Esophagus muscularis mucosa (tissue), 4 donors: ENCODE measurements at regions not wholly inside any gene's neighbourhood (a gene's known extent, or its start where the extent isn't known, plus 50 kb on each side); places are given as distances from the start of the nearest gene placed in this dataset.

ENCODE experiments used
- DNase-seq: peaks from one replicate; pipeline ENCODE4 v3.0.0-alpha.2; 2017; ENCODE audit errors: extremely low spot score
- H3K27ac ChIP-seq, 4 donors: fragments of 200-600 bp; sonication (generic); replicated peaks in 1 of 4; 1 replicate in 3 of 4; 2 replicates in 1 of 4; pipeline ENCODE4 v1.5.1; 2016 to 2019; ENCODE audit warnings: mild to moderate bottlenecking in 1 of 4
- H3K27me3 ChIP-seq, 4 donors: fragments of 200-600 bp; sonication (generic); one replicate each; pipeline versions ENCODE4 v1.5.1 to v1.6.0; 2016 to 2019
- H3K36me3 ChIP-seq, 4 donors: fragments of 200-600 bp; sonication (generic); one replicate each; pipeline ENCODE4 v1.5.1; 2016 to 2019
- H3K4me1 ChIP-seq, 4 donors: fragments of 200-600 bp; sonication (generic); one replicate each; pipeline ENCODE4 v1.5.1; 2016 to 2019
- H3K4me3 ChIP-seq, 4 donors: fragments of 200-600 bp; sonication (generic); 1 replicate in 2 of 4; 2 replicates in 2 of 4; pipeline ENCODE4 v1.5.1; 2016 to 2019; ENCODE audit warnings: mild to moderate bottlenecking in 4 of 4, moderate library complexity in 1 of 4
- H3K9me3 ChIP-seq, 4 donors: fragments of 200-600 bp; sonication (generic); 1 replicate in 3 of 4; 2 replicates in 1 of 4; pipeline ENCODE4 v1.5.1; 2016 to 2019
- EP300 ChIP-seq: sonication (generic); formaldehyde crosslinking; IDR thresholded peaks from one replicate; pipeline ENCODE4 v1.6.1; 2017; ENCODE audit warnings: antibody characterized with exemption
- POLR2A ChIP-seq: fragments of 450-650 bp; IDR thresholded peaks from one replicate; pipeline ENCODE4 v1.6.1; 2017; ENCODE audit warnings: antibody characterized with exemption, moderate library complexity, mild to moderate bottlenecking, low read depth
- POLR2AphosphoS5 ChIP-seq, 2 donors: sonication (generic); formaldehyde crosslinking; IDR thresholded peaks; one replicate each; pipeline ENCODE4 v1.6.1; 2017; ENCODE audit warnings: antibody characterized with exemption in 2 of 2
- WGBS: methylation state at CpG from one replicate; pipeline ENCODE4 v1.1.5; 2018; 5-methylcytosine and 5-hydroxymethylcytosine counted together
- intact Hi-C: fragments of 100-400 bp; cut with DNase I; formaldehyde crosslinking; loops from one replicate; pipeline ENCODE4 v1.15.1; 2023
- TF ChIP-seq, protein P1 (sequence below), 3 experiments: fragments of 200-600 bp in 2 of 3; fragments of 450-650 bp in 1 of 3; sonication (generic) in 2 of 3; IDR thresholded peaks; one replicate each; pipeline ENCODE4 v1.5.1; 2017 to 2019; ENCODE audit warnings: antibody characterized with exemption in 3 of 3, mild to moderate bottlenecking in 2 of 3, moderate library complexity in 1 of 3

DNA sequence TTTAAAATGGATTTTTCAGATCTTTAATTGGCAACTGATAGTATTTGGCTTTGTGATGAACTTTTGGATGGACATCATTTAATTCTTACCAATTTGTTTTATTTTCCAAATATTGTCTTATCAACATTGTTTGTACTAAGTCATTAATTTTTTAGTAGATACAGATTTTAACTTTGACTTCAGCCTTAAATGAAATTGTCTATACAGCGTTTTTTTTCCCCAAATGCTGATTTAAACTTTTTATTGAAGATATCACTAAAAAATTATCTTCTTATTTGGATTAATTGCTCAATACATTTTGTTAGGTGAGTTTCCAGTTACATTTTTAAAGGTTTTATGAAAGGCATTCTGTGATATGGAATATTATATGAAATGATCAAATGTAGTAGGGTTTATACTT lies 123.6 kb upstream of the MMS22L start:
- H3K9me3 ChIP-seq: no peaks in the 10 kb centered on the region
- no peaks in the 10 kb centered on the region for H3K36me3 ChIP-seq
- H3K27ac ChIP-seq: no peak overlapping the region
- no peak overlapping the region for H3K4me3 ChIP-seq
- WGBS: 81% methylated on average over 1 of the region's 1 CpG
- no peak for DNase-seq
- no peaks in the 10 kb centered on the region for H3K27me3 ChIP-seq
- intact Hi-C loops: no loop called here
- TF ChIP-seq POLR2AphosphoS5 (IDR thresholded peaks at IDR 0.05) (no peak), EP300 (no peak)
- no peaks in the 10 kb centered on the region for H3K4me1 ChIP-seq

DNA sequence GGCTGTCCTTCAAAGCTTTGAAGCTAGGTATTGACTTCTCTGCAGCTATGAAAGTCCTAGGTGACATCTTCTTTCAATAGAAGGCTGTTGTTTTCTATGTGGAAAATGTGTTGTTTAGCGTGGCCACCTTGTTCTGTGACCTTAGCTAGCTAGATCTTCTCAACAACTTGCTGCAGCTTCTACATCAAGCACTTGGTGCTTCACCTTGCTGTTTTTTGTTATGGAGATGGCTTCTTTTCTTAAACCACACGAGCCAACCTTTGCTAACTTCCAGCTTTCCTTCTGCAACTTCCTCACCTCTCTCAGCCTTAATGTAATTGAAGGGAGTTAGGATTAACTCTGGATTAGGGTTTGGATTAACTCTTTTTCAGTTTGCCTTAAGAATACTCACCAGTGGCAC lies 128.6 kb upstream of the MMS22L start:
- WGBS: 38% methylated on average over 2 of the region's 2 CpGs
- H3K36me3 ChIP-seq: no peaks in the 10 kb centered on the region
- H3K4me1 ChIP-seq: no peaks in the 10 kb centered on the region
- no peak for DNase-seq
- intact Hi-C loops: no loop called here
- no peak overlapping the region for H3K4me3 ChIP-seq
- peaks cover 0 to 4% (median 0%) of the 10 kb centered on the region in 4 donors for H3K9me3 ChIP-seq
- TF ChIP-seq EP300: no peak
- TF ChIP-seq, protein P1, sequence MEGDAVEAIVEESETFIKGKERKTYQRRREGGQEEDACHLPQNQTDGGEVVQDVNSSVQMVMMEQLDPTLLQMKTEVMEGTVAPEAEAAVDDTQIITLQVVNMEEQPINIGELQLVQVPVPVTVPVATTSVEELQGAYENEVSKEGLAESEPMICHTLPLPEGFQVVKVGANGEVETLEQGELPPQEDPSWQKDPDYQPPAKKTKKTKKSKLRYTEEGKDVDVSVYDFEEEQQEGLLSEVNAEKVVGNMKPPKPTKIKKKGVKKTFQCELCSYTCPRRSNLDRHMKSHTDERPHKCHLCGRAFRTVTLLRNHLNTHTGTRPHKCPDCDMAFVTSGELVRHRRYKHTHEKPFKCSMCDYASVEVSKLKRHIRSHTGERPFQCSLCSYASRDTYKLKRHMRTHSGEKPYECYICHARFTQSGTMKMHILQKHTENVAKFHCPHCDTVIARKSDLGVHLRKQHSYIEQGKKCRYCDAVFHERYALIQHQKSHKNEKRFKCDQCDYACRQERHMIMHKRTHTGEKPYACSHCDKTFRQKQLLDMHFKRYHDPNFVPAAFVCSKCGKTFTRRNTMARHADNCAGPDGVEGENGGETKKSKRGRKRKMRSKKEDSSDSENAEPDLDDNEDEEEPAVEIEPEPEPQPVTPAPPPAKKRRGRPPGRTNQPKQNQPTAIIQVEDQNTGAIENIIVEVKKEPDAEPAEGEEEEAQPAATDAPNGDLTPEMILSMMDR (IDR thresholded peaks at IDR 0.05): no peak
- TF ChIP-seq POLR2AphosphoS5 (IDR thresholded peaks at IDR 0.05): no peak
- no peak for TF ChIP-seq POLR2A
- no peak overlapping the region for H3K27ac ChIP-seq
- H3K27me3 ChIP-seq: no peaks in the 10 kb centered on the region

DNA sequence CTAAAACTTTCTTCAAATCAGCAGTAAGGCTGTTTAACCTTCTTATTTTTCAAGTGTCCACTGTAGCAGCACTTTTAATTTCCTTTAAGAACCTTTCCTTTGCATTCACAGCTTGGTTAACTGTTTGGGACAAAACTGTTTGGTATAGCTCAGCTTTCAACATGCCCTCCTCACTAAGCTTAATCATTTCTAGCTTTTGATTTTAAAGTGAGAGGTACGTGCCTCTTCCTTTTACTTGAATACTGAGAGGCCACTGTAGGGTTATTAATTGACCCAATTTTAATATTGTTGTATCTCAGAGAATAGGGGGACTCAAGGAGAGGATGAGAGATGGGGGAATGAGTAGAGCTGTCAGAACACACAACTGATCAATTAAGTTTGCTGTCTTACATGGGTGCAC lies 129.5 kb upstream of the MMS22L start:
- Histone ChIP-seq H3K36me3 (no peaks in the 10 kb centered on the region), H3K27ac (no peak overlapping the region), H3K4me3 (no peak overlapping the region), H3K27me3 (no peaks in the 10 kb centered on the region), H3K9me3 (peaks cover 0 to 4% (median 0%) of the 10 kb centered on the region in 4 donors), H3K4me1 (no peaks in the 10 kb centered on the region)
- 46% methylated on average over 1 of the region's 1 CpG for WGBS
- no peak for TF ChIP-seq EP300
- no peak for TF ChIP-seq POLR2AphosphoS5 (IDR thresholded peaks at IDR 0.05)
- TF ChIP-seq, protein P1 (IDR thresholded peaks at IDR 0.05): no peak
- TF ChIP-seq POLR2A: no peak
- no peak for DNase-seq
- intact Hi-C loops: no loop called here

DNA sequence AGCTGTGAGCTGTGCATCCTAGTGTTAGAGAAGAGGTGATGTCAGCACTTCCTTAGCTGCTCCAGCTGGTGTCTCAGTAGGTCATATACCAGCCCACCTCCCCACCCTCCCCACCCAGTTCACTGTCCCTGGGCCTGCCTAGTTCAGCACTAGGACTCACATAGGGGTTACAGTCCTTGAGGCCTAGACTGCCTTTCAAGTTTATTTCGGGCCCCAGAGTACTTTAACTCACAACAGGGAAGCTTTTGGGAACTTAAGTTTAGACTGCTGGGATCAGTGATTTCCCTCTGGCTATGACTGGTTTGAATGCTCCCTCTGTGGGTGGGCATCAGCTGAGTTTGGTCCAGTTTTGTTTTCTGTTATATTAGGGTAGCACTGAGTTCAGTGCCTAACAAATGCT lies 139.2 kb upstream of the MMS22L start:
- DNase-seq: no peak
- no peak overlapping the region for H3K27ac ChIP-seq
- WGBS: 67% methylated on average over 1 of the region's 1 CpG

DNA sequence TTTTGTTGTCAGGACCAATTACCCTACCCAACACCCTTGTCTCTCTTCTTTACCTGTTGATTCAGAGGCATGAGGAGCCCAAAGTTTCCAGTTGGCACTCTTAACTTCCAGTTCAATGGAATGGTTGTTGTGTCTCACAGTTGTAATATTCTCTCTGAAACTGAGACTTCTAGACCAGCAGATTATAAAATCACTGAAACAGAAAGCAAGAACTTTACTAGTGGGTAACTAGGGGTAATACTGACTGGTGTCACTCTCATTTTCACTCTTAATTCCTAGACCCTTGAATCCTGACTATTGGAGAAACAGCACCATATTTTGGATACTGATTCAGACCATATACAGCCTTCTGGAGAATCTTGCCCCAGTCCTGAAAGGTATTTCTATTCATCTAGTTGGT lies 140.2 kb upstream of the MMS22L start:
- H3K4me3 ChIP-seq: no peak overlapping the region
- H3K36me3 ChIP-seq: no peaks in the 10 kb centered on the region
- peaks cover 0 to 9% (median 5%) of the 10 kb centered on the region in 4 donors for H3K9me3 ChIP-seq
- DNase-seq: no peak
- no peaks in the 10 kb centered on the region for H3K4me1 ChIP-seq
- intact Hi-C loops: no loop called here
- no peak for TF ChIP-seq POLR2A
- TF ChIP-seq, protein P1 (IDR thresholded peaks at IDR 0.05): no peak
- TF ChIP-seq EP300: no peak
- TF ChIP-seq POLR2AphosphoS5 (IDR thresholded peaks at IDR 0.05): no peak
- no peak overlapping the region for H3K27ac ChIP-seq
- H3K27me3 ChIP-seq: no peaks in the 10 kb centered on the region

More for the DNA sequence above, 139.2 kb upstream of the MMS22L start:
- Histone ChIP-seq H3K4me3 (no peak overlapping the region), H3K36me3 (no peaks in the 10 kb centered on the region), H3K9me3 (peaks cover 0 to 9% (median 5%) of the 10 kb centered on the region in 4 donors), H3K4me1 (no peaks in the 10 kb centered on the region), H3K27me3 (no peaks in the 10 kb centered on the region)
- intact Hi-C loops: no loop called here
- TF ChIP-seq POLR2AphosphoS5 (IDR thresholded peaks at IDR 0.05) (no peak), POLR2A (no peak), EP300 (no peak)
- TF ChIP-seq, protein P1 (IDR thresholded peaks at IDR 0.05): no peak
